ENCODE measurements at regions not wholly inside any gene's neighbourhood (a gene's known extent, or its start where the extent isn't known, plus 50 kb on each side); places are given as distances from the start of the nearest gene placed in this dataset.
"Not testable (repeated sequence)": the region's sequence is repeated elsewhere in the genome, so short reads cannot be mapped to it uniquely, and the experiment has no call there.

GRCh38 chr12:131473741-131474709 lies 236.9 kb upstream of the SFSWAP start:
- no peak for DNase-seq (ENCODE audit: low read depth in 1 of 2, low spot score in 1 of 2)
- Histone ChIP-seq H3K27me3 (ENCODE audit: insufficient read depth, poor library complexity, severe bottlenecking) (no peaks in the 10 kb centered on the region), H3K27ac (replicated peaks) (no peak overlapping the region), H3K4me3 (replicated peaks; ENCODE audit: insufficient read depth, low read length) (no peak overlapping the region)
- TF ChIP-seq CTCF (IDR thresholded peaks at IDR 0.05; ENCODE audit: insufficient read depth, low read length) (no peak), GABPA (IDR thresholded peaks at IDR 0.05; ENCODE audit: low read depth) (no peak), SPI1 (IDR thresholded peaks at IDR 0.05; ENCODE audit: borderline replicate concordance, low read depth) (no peak), POLR2AphosphoS5 (IDR thresholded peaks at IDR 0.05; ENCODE audit: low read depth) (no peak)
- TF ChIP-seq, protein P1, sequence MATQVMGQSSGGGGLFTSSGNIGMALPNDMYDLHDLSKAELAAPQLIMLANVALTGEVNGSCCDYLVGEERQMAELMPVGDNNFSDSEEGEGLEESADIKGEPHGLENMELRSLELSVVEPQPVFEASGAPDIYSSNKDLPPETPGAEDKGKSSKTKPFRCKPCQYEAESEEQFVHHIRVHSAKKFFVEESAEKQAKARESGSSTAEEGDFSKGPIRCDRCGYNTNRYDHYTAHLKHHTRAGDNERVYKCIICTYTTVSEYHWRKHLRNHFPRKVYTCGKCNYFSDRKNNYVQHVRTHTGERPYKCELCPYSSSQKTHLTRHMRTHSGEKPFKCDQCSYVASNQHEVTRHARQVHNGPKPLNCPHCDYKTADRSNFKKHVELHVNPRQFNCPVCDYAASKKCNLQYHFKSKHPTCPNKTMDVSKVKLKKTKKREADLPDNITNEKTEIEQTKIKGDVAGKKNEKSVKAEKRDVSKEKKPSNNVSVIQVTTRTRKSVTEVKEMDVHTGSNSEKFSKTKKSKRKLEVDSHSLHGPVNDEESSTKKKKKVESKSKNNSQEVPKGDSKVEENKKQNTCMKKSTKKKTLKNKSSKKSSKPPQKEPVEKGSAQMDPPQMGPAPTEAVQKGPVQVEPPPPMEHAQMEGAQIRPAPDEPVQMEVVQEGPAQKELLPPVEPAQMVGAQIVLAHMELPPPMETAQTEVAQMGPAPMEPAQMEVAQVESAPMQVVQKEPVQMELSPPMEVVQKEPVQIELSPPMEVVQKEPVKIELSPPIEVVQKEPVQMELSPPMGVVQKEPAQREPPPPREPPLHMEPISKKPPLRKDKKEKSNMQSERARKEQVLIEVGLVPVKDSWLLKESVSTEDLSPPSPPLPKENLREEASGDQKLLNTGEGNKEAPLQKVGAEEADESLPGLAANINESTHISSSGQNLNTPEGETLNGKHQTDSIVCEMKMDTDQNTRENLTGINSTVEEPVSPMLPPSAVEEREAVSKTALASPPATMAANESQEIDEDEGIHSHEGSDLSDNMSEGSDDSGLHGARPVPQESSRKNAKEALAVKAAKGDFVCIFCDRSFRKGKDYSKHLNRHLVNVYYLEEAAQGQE (IDR thresholded peaks at IDR 0.05; ENCODE audit: insufficient replicate concordance, low read depth): no peak

GRCh38 chr12:131475012-131475411 lies 235.9 kb upstream of the SFSWAP start:
- DNase-seq (ENCODE audit: low read depth in 1 of 2, low spot score in 1 of 2); H3K27me3 ChIP-seq (ENCODE audit: insufficient read depth, poor library complexity, severe bottlenecking); H3K4me3 ChIP-seq (replicated peaks; ENCODE audit: insufficient read depth, low read length); H3K27ac ChIP-seq (replicated peaks): not testable (repeated sequence)

DNA sequence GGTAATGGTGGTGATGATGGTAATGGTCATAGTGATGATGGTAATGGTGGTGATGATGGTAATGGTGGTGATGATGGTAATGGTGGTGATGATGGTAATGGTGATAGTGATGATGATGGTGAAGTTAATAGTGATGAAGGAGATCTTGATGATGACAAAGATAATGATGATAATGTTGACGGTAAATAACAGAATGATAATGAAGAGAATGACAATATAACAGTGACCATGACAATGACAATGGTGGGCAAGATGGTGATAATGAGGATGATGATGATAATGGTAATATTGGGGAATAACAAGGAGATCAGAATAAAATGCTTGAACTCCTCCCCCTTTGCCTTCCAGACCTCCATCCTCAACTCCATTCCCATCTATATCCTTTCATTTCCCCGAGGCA lies 233.3 kb upstream of the SFSWAP start:
- no peak overlapping the region for H3K4me3 ChIP-seq (replicated peaks; ENCODE audit: insufficient read depth, low read length)
- no peak overlapping the region for H3K27ac ChIP-seq (replicated peaks)
- no peak for DNase-seq (ENCODE audit: low read depth in 1 of 2, low spot score in 1 of 2)
- no peaks in the 10 kb centered on the region for H3K27me3 ChIP-seq (ENCODE audit: insufficient read depth, poor library complexity, severe bottlenecking)
- no peak for TF ChIP-seq POLR2AphosphoS5 (IDR thresholded peaks at IDR 0.05; ENCODE audit: low read depth)
- no peak for TF ChIP-seq SPI1 (IDR thresholded peaks at IDR 0.05; ENCODE audit: borderline replicate concordance, low read depth)
- TF ChIP-seq, protein P1 (IDR thresholded peaks at IDR 0.05; ENCODE audit: insufficient replicate concordance, low read depth): no peak
- no peak for TF ChIP-seq GABPA (IDR thresholded peaks at IDR 0.05; ENCODE audit: low read depth)
- TF ChIP-seq CTCF (IDR thresholded peaks at IDR 0.05; ENCODE audit: insufficient read depth, low read length): no peak

GRCh38 chr12:131478468-131478867 lies 232.4 kb upstream of the SFSWAP start:
- DNase-seq (ENCODE audit: low read depth in 1 of 2, low spot score in 1 of 2): no peak
- Histone ChIP-seq H3K4me3 (replicated peaks; ENCODE audit: insufficient read depth, low read length) (no peak overlapping the region), H3K27me3 (ENCODE audit: insufficient read depth, poor library complexity, severe bottlenecking) (no peaks in the 10 kb centered on the region), H3K27ac (replicated peaks) (no peak overlapping the region)
- TF ChIP-seq POLR2AphosphoS5 (IDR thresholded peaks at IDR 0.05; ENCODE audit: low read depth) (no peak), SPI1 (IDR thresholded peaks at IDR 0.05; ENCODE audit: borderline replicate concordance, low read depth) (no peak), CTCF (IDR thresholded peaks at IDR 0.05; ENCODE audit: insufficient read depth, low read length) (no peak), GABPA (IDR thresholded peaks at IDR 0.05; ENCODE audit: low read depth) (no peak)
- TF ChIP-seq, protein P1 (IDR thresholded peaks at IDR 0.05; ENCODE audit: insufficient replicate concordance, low read depth): no peak
